ENCODE measurements at regions not wholly inside any gene's neighbourhood (a gene's known extent, or its start where the extent isn't known, plus 50 kb on each side); places are given as distances from the start of the nearest gene placed in this dataset.

- DNase-seq: no peak
Observed at GRCh38 chrX:9318213-9318612, 146.6 kb upstream of the TBL1X start.

- DNase-seq: peak; percentile 7
Observed at GRCh38 chrX:9318766-9319165, 146.1 kb upstream of the TBL1X start.

- DNase-seq: no peak
Observed at GRCh38 chrX:9320940-9321339, 143.9 kb upstream of the TBL1X start.

GRCh38 chrX:9324676-9325075 is 140.2 kb upstream of the TBL1X start:
- DNase-seq: no peak

- no peak for DNase-seq
Observed at GRCh38 chrX:9326369-9326768, 138.5 kb upstream of the TBL1X start.

GRCh38 chrX:9327086-9327746 is 137.6 kb upstream of the TBL1X start:
- DNase-seq: no peak

GRCh38 chrX:9327747-9328145 is 137.1 kb upstream of the TBL1X start:
- no peak for DNase-seq

- DNase-seq: no peak
Observed at GRCh38 chrX:9329056-9329455, 135.8 kb upstream of the TBL1X start.

- no peak for DNase-seq
Observed at GRCh38 chrX:9330249-9330982, 134.4 kb upstream of the TBL1X start.

- DNase-seq: no peak
Observed at GRCh38 chrX:9333873-9334560, 130.8 kb upstream of the TBL1X start.

GRCh38 chrX:9335251-9335650 is 129.6 kb upstream of the TBL1X start:
- no peak for DNase-seq

- no peak for DNase-seq
Observed at GRCh38 chrX:9336456-9336855, 128.4 kb upstream of the TBL1X start.

GRCh38 chrX:9337046-9337445 is 127.8 kb upstream of the TBL1X start:
- no peak for DNase-seq

- DNase-seq: no peak
Observed at GRCh38 chrX:9338986-9339385, 125.9 kb upstream of the TBL1X start.

- DNase-seq: peak; percentile 13
Observed at GRCh38 chrX:9339603-9340491, 125.0 kb upstream of the TBL1X start.

- DNase-seq: peak; percentile 12
Observed at GRCh38 chrX:9340598-9341290, 124.1 kb upstream of the TBL1X start.

- peak; percentile 64 for DNase-seq
Observed at GRCh38 chrX:9341291-9342201, 123.3 kb upstream of the TBL1X start.

- peak; percentile 87 for DNase-seq
Observed at GRCh38 chrX:9342561-9343051, 122.3 kb upstream of the TBL1X start.

- DNase-seq: no peak
Observed at GRCh38 chrX:9343971-9344370, 120.9 kb upstream of the TBL1X start.

- DNase-seq: no peak
Observed at GRCh38 chrX:9345957-9346356, 118.9 kb upstream of the TBL1X start.

All from NCI-H2227 treated with DMSO at 0.1 percent for 48 hours (cell line).